WTC11 (cell line): ENCODE measurements at regions not wholly inside any gene's neighbourhood (a gene's known extent, or its start where the extent isn't known, plus 50 kb on each side); places are given as distances from the start of the nearest gene placed in this dataset.

Experiments
- ATAC-seq: fragments of 200-7000 bp; cut with Tn5 transposase; 2 replicates; pipeline ENCODE4 v1.10.0; 2021; ENCODE audit warnings: mild to moderate bottlenecking, moderate library complexity
- CTCF ChIA-PET: fragments of 300-600 bp; sonication (Branson Sonifier 250); formaldehyde crosslinking; loops from one replicate; lab custom pipeline; 2021; ENCODE audit warnings: antibody characterized with exemption; lab: Charles Lee
- POLR2A ChIA-PET: fragments of 350-600 bp; sonication (Branson Sonifier 250); formaldehyde crosslinking; loops from one replicate; lab custom pipeline; 2021; ENCODE audit warnings: antibody characterized with exemption; lab: Charles Lee
- DNase-seq: peaks from one replicate; pipeline ENCODE4 v3.0.0; 2021; ENCODE audit warnings: low spot score
- H3K27ac Mint-ChIP-seq: 2 replicates; pipeline ENCODE4 v1.8.0; 2021; ENCODE audit warnings: mixed read lengths
- H3K27me3 Mint-ChIP-seq: 2 replicates; pipeline ENCODE4 v1.8.0; 2021; ENCODE audit warnings: low read depth, mild to moderate bottlenecking, moderate library complexity, mixed read lengths
- H3K36me3 Mint-ChIP-seq: 2 replicates; pipeline ENCODE4 v1.8.0; 2021; ENCODE audit warnings: mixed read lengths
- H3K4me1 Mint-ChIP-seq: 2 replicates; pipeline ENCODE4 v1.8.0; 2022; ENCODE audit warnings: mixed read lengths
- H3K4me3 Mint-ChIP-seq: 2 replicates; pipeline ENCODE4 v1.8.0; 2021; ENCODE audit warnings: mild to moderate bottlenecking, moderate library complexity, mixed read lengths
- H3K9me3 Mint-ChIP-seq: 2 replicates; pipeline ENCODE4 v1.8.0; 2021; ENCODE audit warnings: mixed read lengths
- AFF4 ChIP-seq: sonication (generic); formaldehyde crosslinking; IDR thresholded peaks from 2 replicates; pipeline ENCODE4 v1.8.1; 2023; ENCODE audit warnings: mild to moderate bottlenecking, missing genetic modification reagents, borderline replicate concordance
- CTCF ChIP-seq: fragments of 200-600 bp; IDR thresholded peaks from 2 replicates; pipeline ENCODE4 v1.8.0; 2022; ENCODE audit warnings: antibody characterized with exemption
- E2F1 ChIP-seq: sonication (generic); formaldehyde crosslinking; IDR thresholded peaks from 2 replicates; pipeline ENCODE4 v1.8.0; 2022; ENCODE audit warnings: mild to moderate bottlenecking, missing genetic modification reagents
- E2F4 ChIP-seq: sonication (generic); formaldehyde crosslinking; IDR thresholded peaks from 2 replicates; pipeline ENCODE4 v1.8.1; 2022; ENCODE audit warnings: low read depth, mild to moderate bottlenecking, moderate library complexity, missing genetic modification reagents, borderline replicate concordance
- E2F5 ChIP-seq: sonication (generic); formaldehyde crosslinking; IDR thresholded peaks from 2 replicates; pipeline ENCODE4 v1.8.1; 2022; ENCODE audit warnings: mild to moderate bottlenecking, moderate library complexity, missing genetic modification reagents
- ELF4 ChIP-seq: sonication (generic); formaldehyde crosslinking; IDR thresholded peaks from 2 replicates; pipeline ENCODE4 v1.8.1; 2022; ENCODE audit warnings: low read depth, mild to moderate bottlenecking, moderate library complexity, missing genetic modification reagents
- EMX1 ChIP-seq: fragments of 250-450 bp; sonication (Bioruptor Pico); IDR thresholded peaks from 2 replicates; pipeline ENCODE4 v1.8.0; 2021; ENCODE audit warnings: mild to moderate bottlenecking
- ESRRA ChIP-seq: sonication (generic); formaldehyde crosslinking; IDR thresholded peaks from 2 replicates; pipeline ENCODE4 v1.8.1; 2022; ENCODE audit warnings: mild to moderate bottlenecking, missing genetic modification reagents, borderline replicate concordance
- HMGA2 ChIP-seq: fragments of 250-450 bp; sonication (Bioruptor Pico); IDR thresholded peaks from 2 replicates; pipeline ENCODE4 v1.4.0; 2021; ENCODE audit warnings: mild to moderate bottlenecking, moderate library complexity
- HMGXB4 ChIP-seq: sonication (generic); formaldehyde crosslinking; IDR thresholded peaks from 2 replicates; pipeline ENCODE4 v1.8.1; 2023; ENCODE audit warnings: mild to moderate bottlenecking, moderate library complexity, missing genetic modification reagents
- IRF1 ChIP-seq: sonication (generic); formaldehyde crosslinking; IDR thresholded peaks from 2 replicates; pipeline ENCODE4 v1.8.0; 2023; ENCODE audit warnings: missing genetic modification reagents
- KAT7 ChIP-seq: sonication (generic); formaldehyde crosslinking; IDR thresholded peaks from 2 replicates; pipeline ENCODE4 v1.8.1; 2023; ENCODE audit warnings: missing genetic modification reagents, mild to moderate bottlenecking, borderline replicate concordance
- NFE2L1 ChIP-seq: sonication (generic); formaldehyde crosslinking; IDR thresholded peaks from 2 replicates; pipeline ENCODE4 v1.8.1; 2023; ENCODE audit warnings: missing genetic modification reagents
- PRRX2 ChIP-seq: fragments of 250-450 bp; sonication (Bioruptor Pico); IDR thresholded peaks from 2 replicates; pipeline ENCODE4 v1.8.0; 2021; ENCODE audit warnings: mild to moderate bottlenecking
- ZNF416 ChIP-seq: fragments of 250-450 bp; sonication (Bioruptor Pico); IDR thresholded peaks from 2 replicates; pipeline ENCODE4 v1.9.0; 2021; ENCODE audit warnings: mild to moderate bottlenecking, inconsistent platforms
- ZNF532 ChIP-seq: fragments of 250-450 bp; sonication (Bioruptor Pico); IDR thresholded peaks from 2 replicates; pipeline ENCODE4 v1.9.0; 2021; ENCODE audit warnings: mild to moderate bottlenecking, borderline replicate concordance
- ZNF671 ChIP-seq: fragments of 250-450 bp; sonication (Bioruptor Pico); IDR thresholded peaks from 2 replicates; pipeline ENCODE4 v1.8.0; 2021; ENCODE audit warnings: mild to moderate bottlenecking
- ZSCAN18 ChIP-seq: fragments of 250-450 bp; sonication (Bioruptor Pico); IDR thresholded peaks from 2 replicates; pipeline ENCODE4 v2.1.2; 2022; ENCODE audit warnings: mild to moderate bottlenecking, moderate library complexity

GRCh38 chr9:89744255-89744648 lies 139.4 kb downstream of the GADD45G start:
- CTCF ChIA-PET = interaction anchor here (0.7 to 2.4 kb wide), 13 partner anchors 12 to 357 kb away, joined by 3 to 24 read pairs (median 3); no protein-coding TSS in a partner anchor
- Mint-ChIP-seq H3K9me3 (no peaks in the 10 kb centered on the region), H3K4me3 (no peak overlapping the region), H3K27me3 (no peaks in the 10 kb centered on the region), H3K36me3 (no peaks in the 10 kb centered on the region), H3K4me1 (peaks cover 11% of the 10 kb centered on the region), H3K27ac (no peak overlapping the region)
- POLR2A ChIA-PET = no interaction called here
- no peak for ATAC-seq
- no peak for DNase-seq
- no peak for TF ChIP-seq ZNF416 (CRISPR knock-in tag)
- no peak for TF ChIP-seq E2F4 (CRISPR knock-in tag)
- TF ChIP-seq NFE2L1 (CRISPR knock-in tag) = no peak
- no peak for TF ChIP-seq ZNF532
- TF ChIP-seq E2F5 (CRISPR knock-in tag) = no peak
- TF ChIP-seq IRF1 (CRISPR knock-in tag) = no peak
- no peak for TF ChIP-seq ESRRA (CRISPR knock-in tag)
- no peak for TF ChIP-seq ZSCAN18
- TF ChIP-seq HMGA2 (CRISPR knock-in tag) = no peak
- TF ChIP-seq ZNF671 (CRISPR knock-in tag) = no peak
- no peak for TF ChIP-seq E2F1 (CRISPR knock-in tag)
- TF ChIP-seq AFF4 (CRISPR knock-in tag) = no peak
- no peak for TF ChIP-seq EMX1 (CRISPR knock-in tag)
- no peak for TF ChIP-seq KAT7 (CRISPR knock-in tag)
- TF ChIP-seq CTCF = no peak
- TF ChIP-seq ELF4 (CRISPR knock-in tag) = no peak
- TF ChIP-seq PRRX2 (CRISPR knock-in tag) = no peak
- TF ChIP-seq HMGXB4 (CRISPR knock-in tag) = no peak
